ENCODE measurements at regions not wholly inside any gene's neighbourhood (a gene's known extent, or its start where the extent isn't known, plus 50 kb on each side); places are given as distances from the start of the nearest gene placed in this dataset.
"Not testable (repeated sequence)": the region's sequence is repeated elsewhere in the genome, so short reads cannot be mapped to it uniquely, and the experiment has no call there.

- not testable (repeated sequence) for DNase-seq
Observed at GRCh38 chr12:14032191-14032590, 50.8 kb upstream of the GRIN2B start.

- no peak for DNase-seq
Observed at GRCh38 chr12:14043776-14044175, 62.4 kb upstream of the GRIN2B start.

GRCh38 chr12:14048941-14049545 is 67.6 kb upstream of the GRIN2B start:
- no peak for DNase-seq

GRCh38 chr12:14057895-14058294 is 76.5 kb upstream of the GRIN2B start:
- no peak for DNase-seq

GRCh38 chr12:14058717-14059116 is 77.3 kb upstream of the GRIN2B start:
- no peak for DNase-seq

GRCh38 chr12:14059548-14059947 is 78.1 kb upstream of the GRIN2B start:
- DNase-seq: no peak

GRCh38 chr12:14065616-14066015 is 84.2 kb upstream of the GRIN2B start:
- DNase-seq: no peak

DNA sequence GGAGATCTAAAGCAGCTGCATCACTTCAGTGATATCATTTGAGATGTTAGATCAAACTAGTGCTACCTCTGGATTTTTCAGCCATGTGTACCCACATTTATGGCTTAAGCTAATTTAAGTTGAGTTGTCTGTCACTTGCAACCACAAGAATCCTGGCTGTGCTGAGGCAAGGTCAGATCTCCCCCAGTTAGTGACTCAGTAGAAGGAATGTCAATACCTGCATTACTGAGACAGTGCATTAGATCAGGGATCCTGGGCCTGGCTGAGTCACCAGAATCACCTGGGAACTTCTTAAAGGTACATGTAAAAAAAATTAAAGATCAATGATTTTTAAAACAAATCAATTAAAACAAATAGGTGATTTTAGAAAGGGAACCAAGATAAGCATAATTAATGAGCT is 84.6 kb upstream of the GRIN2B start:
- no peak for DNase-seq

- DNase-seq: no peak
Observed at GRCh38 chr12:14068961-14069360, 87.6 kb upstream of the GRIN2B start.

- DNase-seq: no peak
Observed at GRCh38 chr12:14071833-14072232, 90.4 kb upstream of the GRIN2B start.

- DNase-seq: no peak
Observed at GRCh38 chr12:14072987-14073386, 91.6 kb upstream of the GRIN2B start.

DNA sequence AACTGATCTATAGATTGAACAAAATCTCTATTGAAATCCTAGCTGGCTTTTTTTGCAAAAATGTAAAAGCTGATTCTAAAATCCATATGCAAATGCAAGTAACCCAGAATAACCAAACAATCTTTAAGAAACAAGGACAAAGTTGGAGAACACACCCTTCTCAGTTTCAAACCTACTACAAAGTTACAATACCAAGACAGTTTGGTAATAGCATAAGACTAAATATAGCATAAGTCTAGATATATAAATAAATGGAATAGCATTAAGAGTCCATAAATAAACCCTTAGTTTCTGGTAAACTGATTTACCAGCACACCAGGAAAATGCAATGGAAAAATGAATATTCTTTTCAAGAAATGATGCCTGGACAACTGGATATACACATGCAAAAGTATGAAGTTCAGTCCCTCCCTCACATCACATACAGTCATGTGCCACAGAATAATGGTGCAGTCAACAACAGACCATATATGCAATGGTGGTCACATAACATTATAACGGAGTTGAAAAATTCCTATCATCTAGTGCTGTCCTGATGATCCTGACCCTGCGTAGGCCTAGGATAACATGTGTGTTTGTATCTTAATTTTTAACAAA is 94.5 kb upstream of the GRIN2B start:
- DNase-seq: no peak

DNA sequence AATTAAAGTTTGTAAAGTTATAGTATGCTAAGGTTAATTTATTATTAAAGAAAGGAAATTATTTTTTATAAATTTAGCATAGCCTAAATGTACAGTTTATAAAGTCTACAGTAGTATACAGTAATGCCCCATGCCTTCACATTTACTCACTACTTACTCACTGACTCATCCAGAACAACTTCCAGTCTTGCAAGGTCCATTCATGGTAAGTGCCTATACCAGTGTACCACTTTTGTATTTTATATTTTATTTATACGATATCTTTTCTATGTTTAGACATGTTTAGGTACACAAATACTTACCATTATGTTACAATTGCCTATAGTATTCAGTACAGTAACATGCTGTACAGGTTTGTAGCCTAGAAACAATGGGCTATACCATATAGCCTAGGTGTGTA is 95.1 kb upstream of the GRIN2B start:
- DNase-seq: no peak

GRCh38 chr12:14086838-14087237 is 105.4 kb upstream of the GRIN2B start:
- DNase-seq: no peak

DNA sequence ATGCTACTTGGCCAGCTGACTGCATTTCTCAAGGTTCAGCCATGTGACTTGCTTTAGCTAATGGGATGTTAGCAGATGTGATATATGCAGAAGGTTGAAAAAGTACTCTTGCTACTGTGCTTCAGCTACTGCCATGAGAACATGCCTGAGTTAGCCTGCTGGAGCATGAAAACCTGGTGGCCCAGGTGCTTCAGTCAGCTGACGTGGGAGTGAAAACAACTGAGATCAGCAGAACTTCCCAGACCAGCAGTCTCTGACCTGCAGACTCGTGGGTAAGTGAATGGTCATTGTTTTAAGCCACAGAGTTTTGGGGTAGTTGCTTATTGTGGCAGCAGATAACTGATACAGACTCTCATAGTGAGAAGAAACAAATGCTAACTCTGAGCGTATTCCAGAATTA is 118.6 kb upstream of the GRIN2B start:
- no peak for DNase-seq

GRCh38 chr12:14101556-14101955 is 120.2 kb upstream of the GRIN2B start:
- not testable (repeated sequence) for DNase-seq

DNA sequence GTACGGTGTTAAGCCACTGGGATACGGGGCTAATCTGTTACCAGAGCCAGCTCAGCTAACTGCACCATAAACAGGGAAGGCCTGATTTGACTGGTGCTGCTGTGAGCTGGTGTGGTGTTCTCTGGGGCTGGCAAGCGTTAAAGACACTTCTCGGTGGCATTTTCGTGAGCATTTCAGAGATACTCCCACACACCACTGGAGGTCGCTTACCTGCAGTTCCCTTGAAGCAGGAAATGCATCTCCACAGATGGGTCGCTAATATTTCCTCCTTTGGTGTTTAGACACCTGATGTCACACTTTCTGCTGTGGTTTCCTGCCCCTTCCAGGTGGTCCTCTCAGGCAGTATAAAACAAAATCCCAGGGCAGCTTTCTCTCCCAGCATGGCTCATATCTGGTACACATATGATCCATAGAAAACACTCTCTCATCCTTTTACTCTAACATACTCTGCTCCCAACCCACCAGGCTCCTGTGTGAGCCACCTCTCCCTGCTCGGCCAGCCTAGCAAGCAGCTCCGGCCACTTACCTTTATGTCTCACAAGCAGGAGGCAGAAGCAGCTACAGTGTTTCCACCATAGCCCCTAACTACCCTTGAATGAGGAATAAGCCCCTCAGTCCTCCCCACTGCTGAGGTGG is 129.9 kb upstream of the GRIN2B start:
- no peak for DNase-seq

GRCh38 chr12:14113031-14113430 is 131.6 kb upstream of the GRIN2B start:
- DNase-seq: no peak

- DNase-seq: no peak
Observed at GRCh38 chr12:14126692-14127091, 145.3 kb upstream of the GRIN2B start.

DNA sequence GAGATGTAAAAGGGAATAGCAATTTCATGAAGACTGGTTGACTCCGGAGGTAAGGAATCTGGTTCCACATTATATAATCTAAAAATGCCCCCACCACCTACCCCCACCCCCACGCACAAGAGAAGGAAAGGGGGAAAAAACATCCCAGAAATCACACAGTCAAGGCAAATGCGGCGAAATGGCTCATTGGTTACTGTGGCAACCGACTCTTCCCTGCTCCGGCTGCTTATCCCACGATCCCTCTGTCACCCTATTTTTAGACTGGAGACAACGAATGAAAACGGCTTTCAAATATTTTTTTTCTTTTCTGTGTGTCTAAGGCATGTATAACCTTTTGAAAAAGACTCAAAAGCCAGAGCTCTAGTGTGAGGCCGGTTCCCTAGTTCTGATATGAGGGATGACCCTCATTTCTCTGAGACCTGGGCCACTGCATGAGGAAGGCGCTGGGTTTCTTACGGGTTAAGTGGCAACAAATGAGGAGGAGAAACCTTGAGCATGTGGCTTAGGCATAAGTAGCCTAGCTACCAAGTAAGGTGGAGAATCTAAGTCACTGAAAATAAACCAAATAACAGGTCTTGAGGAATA is 148.3 kb upstream of the GRIN2B start:
- DNase-seq: no peak

DNA sequence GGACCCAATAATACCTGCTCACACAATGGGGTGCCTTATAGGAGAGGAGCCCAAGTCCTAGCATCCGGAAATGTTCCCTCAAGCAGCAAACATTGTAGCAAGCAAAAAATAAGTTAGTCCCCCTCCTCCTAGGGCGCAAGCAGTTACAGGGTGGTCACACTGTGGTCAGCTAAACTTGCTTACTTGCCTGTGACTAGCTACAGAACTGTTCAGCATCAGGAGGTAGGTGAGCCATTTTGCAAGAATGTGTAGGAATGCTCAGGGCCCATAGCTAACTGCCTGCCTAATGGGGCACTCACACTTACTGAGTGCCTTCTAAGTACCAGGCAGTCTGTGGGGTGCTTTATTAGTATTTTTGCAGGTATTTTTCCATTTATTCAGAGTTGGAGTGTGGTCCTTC is 154.6 kb upstream of the GRIN2B start:
- DNase-seq: no peak

- no peak for DNase-seq
Observed at GRCh38 chr12:14138495-14138894, 157.1 kb upstream of the GRIN2B start.

GRCh38 chr12:14148489-14149270 is 167.3 kb upstream of the GRIN2B start:
- DNase-seq: no peak

DNA sequence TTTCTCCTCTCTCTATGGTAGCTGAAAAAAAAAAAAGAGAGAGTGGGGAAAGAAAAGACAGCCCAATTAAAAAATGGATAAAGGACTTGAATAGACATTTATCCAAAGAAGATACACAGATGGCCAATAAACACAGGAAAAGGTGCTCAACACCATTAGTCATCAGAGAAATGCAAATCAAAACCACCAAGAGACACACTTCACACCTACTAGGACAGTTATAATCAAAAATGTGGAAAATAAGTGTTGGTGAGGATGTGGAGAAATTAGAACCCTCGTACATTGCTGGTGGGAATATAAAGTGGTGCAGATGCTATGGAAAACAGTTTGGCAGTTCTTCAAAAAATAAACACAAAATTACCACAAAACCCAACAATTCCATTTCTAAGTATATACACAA is 172.4 kb upstream of the GRIN2B start:
- DNase-seq: no peak

Measured in stimulated activated CD4-positive, alpha-beta T cell treated with anti-CD3 and anti-CD28 coated beads, Interleukin-12 subunit alpha, Interleukin-12 subunit beta, amount 100 ng/mL, for 4 hours (primary cell).